IPS-18a (cell line): ENCODE measurements at regions not wholly inside any gene's neighbourhood (a gene's known extent, or its start where the extent isn't known, plus 50 kb on each side); places are given as distances from the start of the nearest gene placed in this dataset.
"Not testable (repeated sequence)": the region's sequence is repeated elsewhere in the genome, so short reads cannot be mapped to it uniquely, and the experiment has no call there.

Source experiments
- H3K27ac ChIP-seq: one replicate; pipeline ENCODE4 v1.5.1; 2013; ENCODE audit warnings: low read length
- H3K27me3 ChIP-seq: one replicate; pipeline ENCODE4 v1.6.1; 2013; ENCODE audit warnings: mild to moderate bottlenecking, low read length; ENCODE audit not compliant: control insufficient read depth, insufficient read depth
- H3K36me3 ChIP-seq: one replicate; pipeline ENCODE4 v1.6.1; 2013; ENCODE audit warnings: low read depth, low read length; ENCODE audit not compliant: control insufficient read depth
- H3K4me1 ChIP-seq: one replicate; pipeline ENCODE4 v1.6.1; 2013; ENCODE audit warnings: low read depth, low read length; ENCODE audit not compliant: control insufficient read depth
- H3K4me3 ChIP-seq: one replicate; pipeline ENCODE4 v1.5.1; 2013; ENCODE audit warnings: low read length
- H3K9ac ChIP-seq: one replicate; pipeline ENCODE4 v1.6.1; 2013; ENCODE audit warnings: mild to moderate bottlenecking, low read length, moderate library complexity
- H3K9me3 ChIP-seq: one replicate; pipeline ENCODE4 v1.6.1; 2013; ENCODE audit warnings: low read depth, low read length; ENCODE audit not compliant: control insufficient read depth

DNA sequence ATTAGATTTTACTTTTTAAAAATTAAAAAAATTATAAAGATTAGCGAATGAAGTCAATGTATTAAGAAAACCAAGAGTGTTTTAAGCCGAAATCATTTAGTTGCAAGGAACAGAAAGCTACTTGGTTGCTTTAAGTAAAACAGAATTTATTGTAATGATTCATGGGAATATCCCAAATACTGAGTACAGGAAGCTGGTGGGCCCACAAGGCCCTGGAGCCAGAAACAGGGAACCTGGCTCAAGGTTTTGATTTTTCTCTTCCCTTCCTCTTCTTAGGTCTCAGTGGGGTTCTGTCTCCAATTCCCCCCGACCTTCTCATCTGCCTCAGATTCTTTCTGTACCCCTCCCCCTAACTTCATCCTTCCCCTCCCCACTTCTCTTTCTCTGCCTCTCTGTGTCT lies 229.0 kb downstream of the TLE3 start:
- no peaks in the 10 kb centered on the region for H3K36me3 ChIP-seq
- H3K27ac ChIP-seq: no peak overlapping the region
- no peaks in the 10 kb centered on the region for H3K27me3 ChIP-seq
- no peak overlapping the region for H3K4me3 ChIP-seq
- H3K4me1 ChIP-seq: no peaks in the 10 kb centered on the region
- no peak overlapping the region for H3K9ac ChIP-seq
- peaks cover 2% of the 10 kb centered on the region for H3K9me3 ChIP-seq

DNA sequence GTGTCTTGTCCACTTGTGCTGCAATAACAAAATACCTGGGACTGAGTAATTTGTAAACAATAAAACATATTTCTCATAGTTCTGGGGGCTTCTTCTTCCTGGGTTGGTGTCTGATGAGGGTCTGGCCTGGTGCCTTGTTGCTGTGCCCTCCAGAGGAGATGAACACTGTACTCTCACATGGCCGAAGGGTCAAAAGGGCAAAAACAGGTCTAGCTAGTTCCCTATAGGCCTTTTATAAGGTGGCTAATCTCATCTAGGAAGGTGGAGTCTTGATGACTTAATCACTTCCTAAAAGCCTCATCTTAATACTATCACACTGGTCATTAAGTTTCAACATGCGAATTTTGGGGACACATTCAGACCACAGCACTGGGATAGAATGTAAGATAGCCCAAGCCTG lies 228.4 kb downstream of the TLE3 start:
- no peak overlapping the region for H3K4me3 ChIP-seq
- H3K4me1 ChIP-seq: no peaks in the 10 kb centered on the region
- H3K9me3 ChIP-seq: peaks cover 5% of the 10 kb centered on the region
- H3K27me3 ChIP-seq: no peaks in the 10 kb centered on the region
- no peak overlapping the region for H3K27ac ChIP-seq
- no peaks in the 10 kb centered on the region for H3K36me3 ChIP-seq
- H3K9ac ChIP-seq: no peak overlapping the region

DNA sequence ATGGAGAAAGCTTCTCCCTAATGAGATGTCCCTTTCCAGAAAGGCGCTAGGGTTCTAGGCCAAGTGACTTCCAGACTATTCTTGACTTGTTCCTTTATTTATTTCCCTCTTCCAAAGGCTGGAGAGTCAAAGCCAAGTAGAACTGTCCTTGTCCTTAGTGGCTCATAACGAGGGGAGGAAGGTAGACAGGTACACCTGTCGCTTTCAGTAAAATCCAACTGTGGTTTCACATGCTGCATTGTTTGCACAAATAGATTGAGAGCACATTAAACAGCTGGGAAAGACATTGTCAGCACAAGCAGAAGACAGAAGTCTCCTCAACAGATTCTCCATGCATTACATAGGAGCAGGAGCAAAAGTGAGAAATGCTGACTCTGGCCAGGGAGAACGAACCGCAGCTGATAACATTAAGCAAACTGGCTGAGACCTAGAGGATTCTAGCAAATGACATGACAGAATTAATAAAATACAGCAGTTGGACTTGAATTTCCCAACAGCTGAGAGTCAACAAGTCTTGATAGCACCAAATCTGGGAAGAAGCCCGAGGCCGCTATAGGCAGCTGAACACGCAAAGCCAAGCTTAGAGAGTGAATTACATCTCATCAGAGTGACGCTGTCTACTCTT lies 227.7 kb downstream of the TLE3 start:
- H3K27me3 ChIP-seq: no peaks in the 10 kb centered on the region
- no peak overlapping the region for H3K9ac ChIP-seq
- no peak overlapping the region for H3K27ac ChIP-seq
- H3K9me3 ChIP-seq: peaks cover 5% of the 10 kb centered on the region
- H3K36me3 ChIP-seq: no peaks in the 10 kb centered on the region
- H3K4me1 ChIP-seq: no peaks in the 10 kb centered on the region
- no peak overlapping the region for H3K4me3 ChIP-seq

DNA sequence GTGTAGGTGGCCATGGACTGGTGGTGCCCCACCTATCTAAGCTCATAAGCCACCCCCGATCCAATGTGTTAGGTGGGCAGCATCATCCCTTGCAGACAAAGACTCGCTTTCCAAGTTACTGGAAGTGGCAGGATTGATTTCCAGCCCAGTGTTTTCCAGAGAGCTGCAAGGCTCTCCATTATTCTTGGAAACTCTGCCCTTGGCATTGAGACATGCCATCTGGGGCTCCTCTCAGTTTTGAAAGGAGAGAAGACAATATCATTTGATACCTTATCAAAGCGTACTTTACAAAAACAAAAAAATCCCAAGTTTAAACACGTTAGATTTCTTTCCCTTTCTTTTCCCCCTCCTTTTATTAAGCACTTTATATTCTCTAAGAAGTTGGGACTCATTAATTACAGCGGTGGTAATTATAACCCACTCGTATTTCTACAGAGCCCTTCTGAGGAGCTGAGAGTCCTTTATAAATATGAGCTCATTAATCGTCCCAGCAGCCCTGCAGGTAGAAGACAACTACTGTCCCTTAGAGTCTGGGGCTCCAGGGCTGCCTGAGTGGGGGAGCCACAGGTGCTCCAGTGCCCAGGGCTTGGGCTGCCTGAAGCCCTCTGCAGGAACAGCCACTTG lies 226.1 kb downstream of the TLE3 start:
- H3K4me3 ChIP-seq: no peak overlapping the region
- peaks cover 5% of the 10 kb centered on the region for H3K9me3 ChIP-seq
- no peak overlapping the region for H3K27ac ChIP-seq
- no peak overlapping the region for H3K9ac ChIP-seq
- H3K36me3 ChIP-seq: no peaks in the 10 kb centered on the region
- no peaks in the 10 kb centered on the region for H3K27me3 ChIP-seq
- H3K4me1 ChIP-seq: no peaks in the 10 kb centered on the region

DNA sequence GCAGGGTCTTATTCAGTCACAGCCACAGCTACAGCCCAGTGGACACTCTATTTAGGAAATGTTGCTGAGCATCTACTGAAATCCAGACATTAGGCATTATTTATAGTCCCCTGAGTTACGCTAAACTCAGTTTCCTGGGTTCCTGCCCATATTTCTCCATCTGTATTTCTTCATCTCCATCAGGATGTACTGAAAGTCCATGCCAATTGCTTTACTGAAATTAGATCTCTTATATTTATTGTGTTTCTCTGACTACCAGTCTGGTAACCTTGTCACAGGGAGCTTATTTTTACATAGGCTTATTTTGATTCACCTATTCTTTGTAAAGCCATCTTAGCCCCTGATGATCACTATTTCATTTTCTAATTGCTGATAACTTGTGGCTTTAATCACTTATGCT lies 223.9 kb downstream of the TLE3 start:
- Histone ChIP-seq H3K4me3 (no peak overlapping the region), H3K9me3 (peaks cover 5% of the 10 kb centered on the region), H3K27me3 (no peaks in the 10 kb centered on the region), H3K9ac (no peak overlapping the region), H3K4me1 (no peaks in the 10 kb centered on the region), H3K36me3 (no peaks in the 10 kb centered on the region), H3K27ac (no peak overlapping the region)

DNA sequence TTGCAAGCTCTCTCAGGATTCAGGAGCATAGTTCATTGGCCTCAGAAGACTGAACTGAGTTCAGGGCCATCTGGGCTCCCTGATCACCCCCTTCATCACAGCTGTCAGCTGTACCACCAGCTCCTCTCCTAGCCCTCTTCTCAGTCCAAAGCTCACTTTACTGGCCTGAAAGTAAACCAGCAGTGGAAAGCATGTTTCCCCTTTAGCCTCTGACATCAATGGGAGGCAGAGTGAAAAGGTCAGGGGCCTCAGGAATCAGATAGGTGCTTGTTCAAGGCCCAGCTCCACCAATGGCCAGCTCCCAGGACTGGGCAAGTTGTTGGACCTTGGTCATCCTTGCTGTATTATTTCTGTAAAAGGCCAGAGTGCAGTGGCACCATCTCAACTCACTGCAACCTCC lies 223.4 kb downstream of the TLE3 start:
- H3K9me3 ChIP-seq: peaks cover 5% of the 10 kb centered on the region
- H3K4me3 ChIP-seq: no peak overlapping the region
- no peaks in the 10 kb centered on the region for H3K27me3 ChIP-seq
- no peaks in the 10 kb centered on the region for H3K4me1 ChIP-seq
- H3K9ac ChIP-seq: no peak overlapping the region
- H3K36me3 ChIP-seq: no peaks in the 10 kb centered on the region
- H3K27ac ChIP-seq: no peak overlapping the region

DNA sequence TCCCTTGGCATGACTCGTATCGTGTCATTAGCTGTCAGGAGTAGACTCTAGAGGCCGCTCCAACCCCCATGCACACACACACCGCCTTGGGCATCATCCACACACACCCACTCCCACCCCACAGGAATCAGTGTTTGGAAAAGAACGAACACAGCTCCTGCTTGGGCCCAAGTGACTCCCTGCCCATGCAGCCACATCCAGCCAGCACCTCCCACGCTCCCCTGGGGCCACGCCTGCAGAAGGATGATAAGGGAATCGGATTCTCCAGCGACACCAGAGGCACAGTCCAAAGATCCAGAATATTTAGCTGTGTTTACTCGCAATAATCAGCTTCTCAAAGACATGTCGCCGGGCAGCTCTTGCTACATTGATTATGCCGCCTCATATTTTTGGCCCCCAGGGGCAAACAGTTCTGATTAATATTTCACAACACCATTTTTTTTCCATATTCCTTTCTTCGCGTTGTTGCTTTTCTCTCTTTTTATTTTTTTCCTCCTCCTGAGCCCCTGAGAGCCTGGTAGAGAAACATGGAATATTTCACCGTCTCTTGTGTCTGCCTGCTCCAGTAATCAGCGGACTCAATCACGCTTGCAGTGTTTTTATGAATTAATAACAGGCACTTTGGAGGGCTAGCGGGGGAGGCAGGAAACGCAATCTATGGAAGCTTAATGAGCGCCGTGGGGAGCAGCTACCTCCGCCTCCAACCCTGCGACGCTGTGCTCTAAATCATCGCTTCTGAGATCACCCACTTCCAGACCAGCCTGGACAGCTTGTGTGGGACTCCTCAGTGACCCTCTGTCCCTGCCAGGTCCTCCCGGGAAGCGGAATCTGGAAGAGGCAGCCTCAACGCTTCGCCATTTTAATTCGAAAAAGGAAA lies 221.4 kb downstream of the TLE3 start:
- Histone ChIP-seq H3K27me3 (no peaks in the 10 kb centered on the region), H3K36me3 (no peaks in the 10 kb centered on the region), H3K27ac (no peak overlapping the region), H3K9me3 (peaks cover 5% of the 10 kb centered on the region), H3K9ac (no peak overlapping the region), H3K4me3 (no peak overlapping the region), H3K4me1 (no peaks in the 10 kb centered on the region)

DNA sequence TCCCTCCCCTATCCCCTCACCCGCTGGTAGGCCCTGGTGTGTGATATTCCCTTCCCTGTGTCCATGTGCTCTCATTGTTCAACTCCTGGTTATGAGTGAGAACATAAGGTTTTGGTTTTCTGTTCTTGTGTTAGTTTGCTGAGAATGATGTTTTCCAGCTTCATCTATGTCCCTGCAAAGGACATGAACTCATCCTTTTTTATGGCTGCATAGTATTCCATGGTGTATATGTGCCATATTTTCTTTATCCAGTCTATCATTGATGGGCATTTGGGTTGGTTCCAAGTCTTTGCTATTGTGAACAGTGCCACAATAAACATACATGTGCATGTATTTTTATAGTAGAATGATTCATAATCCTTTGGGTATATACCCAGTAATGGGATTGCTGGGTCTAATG lies 217.8 kb downstream of the TLE3 start:
- H3K9ac ChIP-seq, H3K27me3 ChIP-seq, H3K4me3 ChIP-seq, H3K36me3 ChIP-seq, H3K4me1 ChIP-seq, H3K27ac ChIP-seq, H3K9me3 ChIP-seq: not testable (repeated sequence)

DNA sequence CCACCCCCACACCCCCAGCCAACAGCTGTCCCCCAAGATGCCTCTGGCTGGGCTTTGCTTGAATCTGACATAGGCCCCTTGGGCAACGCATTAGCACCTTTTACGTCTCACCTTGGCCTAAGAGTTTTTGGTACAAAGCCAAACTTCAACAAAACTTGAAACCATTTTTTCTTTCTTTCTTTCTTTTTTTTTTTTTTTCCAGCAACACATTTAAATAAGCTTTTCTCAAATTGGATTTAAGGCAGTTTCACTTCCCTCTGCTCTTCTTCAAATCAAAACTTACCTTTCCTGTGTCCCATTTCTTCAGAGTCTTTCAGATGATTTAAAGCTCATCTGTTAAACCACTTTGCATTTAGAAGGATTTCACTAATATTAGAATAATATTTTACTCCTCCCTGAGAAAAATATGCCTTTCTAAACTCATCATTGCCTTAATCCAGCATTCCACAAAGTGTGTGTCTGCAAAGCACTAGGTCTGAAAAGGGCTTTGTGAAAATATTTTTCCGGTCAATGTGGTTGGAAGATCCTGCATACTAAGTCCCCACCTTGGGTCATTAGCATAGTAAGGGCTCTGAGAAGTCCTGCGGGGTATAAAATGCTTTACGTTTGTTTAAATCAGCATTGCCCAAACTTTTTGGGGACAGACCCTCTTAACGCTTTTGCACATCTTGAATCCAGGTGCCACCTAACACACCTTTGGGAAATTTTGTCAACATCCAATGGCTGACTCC lies 217.0 kb downstream of the TLE3 start:
- H3K9ac ChIP-seq: no peak overlapping the region
- H3K27me3 ChIP-seq: no peaks in the 10 kb centered on the region
- no peak overlapping the region for H3K4me3 ChIP-seq
- H3K9me3 ChIP-seq: no peaks in the 10 kb centered on the region
- no peak overlapping the region for H3K27ac ChIP-seq
- no peaks in the 10 kb centered on the region for H3K36me3 ChIP-seq
- no peaks in the 10 kb centered on the region for H3K4me1 ChIP-seq

DNA sequence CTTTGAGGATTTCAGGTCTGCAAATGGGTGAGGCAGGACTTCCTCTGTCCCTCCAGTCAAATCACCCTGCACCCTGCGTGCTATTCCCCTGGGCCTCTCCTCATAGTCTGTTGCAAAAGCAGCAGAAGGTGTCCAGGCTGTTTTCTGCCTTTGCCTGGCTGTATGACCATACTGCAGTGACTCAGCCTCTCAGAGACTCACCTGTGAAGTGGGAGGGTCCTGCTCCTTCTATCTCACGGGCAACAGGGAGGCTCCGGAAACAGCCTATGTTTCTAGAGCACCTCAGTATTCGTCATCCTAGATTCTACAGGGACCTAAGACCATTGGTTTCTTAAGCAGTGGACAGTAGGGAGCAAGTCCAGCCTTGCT lies 216.4 kb downstream of the TLE3 start:
- H3K9ac ChIP-seq: no peak overlapping the region
- H3K4me3 ChIP-seq: no peak overlapping the region
- no peaks in the 10 kb centered on the region for H3K27me3 ChIP-seq
- no peaks in the 10 kb centered on the region for H3K4me1 ChIP-seq
- no peaks in the 10 kb centered on the region for H3K36me3 ChIP-seq
- no peak overlapping the region for H3K27ac ChIP-seq
- H3K9me3 ChIP-seq: no peaks in the 10 kb centered on the region

DNA sequence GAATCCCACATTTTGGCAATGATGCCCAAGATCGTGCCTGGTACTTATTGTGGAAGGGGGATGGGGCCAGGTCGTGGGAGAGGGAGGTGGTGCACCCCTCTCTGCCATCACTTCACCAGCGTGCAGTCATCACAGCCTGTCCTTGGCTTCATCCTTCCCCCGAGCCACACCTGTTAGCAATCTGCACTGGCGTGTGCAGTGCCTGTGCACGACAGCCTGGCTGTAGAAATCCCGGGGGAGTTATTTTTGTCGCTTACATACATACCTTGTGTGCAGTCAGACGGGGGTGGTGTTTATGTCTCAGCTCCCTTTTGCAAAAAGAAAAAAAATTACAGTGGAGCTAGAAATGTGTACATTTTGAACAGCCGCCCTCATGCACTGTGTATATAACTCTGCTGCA lies 216.0 kb downstream of the TLE3 start:
- no peaks in the 10 kb centered on the region for H3K36me3 ChIP-seq
- no peaks in the 10 kb centered on the region for H3K27me3 ChIP-seq
- no peak overlapping the region for H3K9ac ChIP-seq
- no peak overlapping the region for H3K4me3 ChIP-seq
- no peaks in the 10 kb centered on the region for H3K4me1 ChIP-seq
- H3K27ac ChIP-seq: no peak overlapping the region
- H3K9me3 ChIP-seq: no peaks in the 10 kb centered on the region
